ENCODE measurements at regions not wholly inside any gene's neighbourhood (a gene's known extent, or its start where the extent isn't known, plus 50 kb on each side); places are given as distances from the start of the nearest gene placed in this dataset.

- DNase-seq (ENCODE audit: low read depth, low spot score): peak; percentile 88
- no peak overlapping the region for H3K4me3 ChIP-seq (ENCODE audit: low read depth, low read length)
- in situ Hi-C loops (cut with HindIII; ENCODE audit: low sequenced_read_pairs): no loop called here
- TF ChIP-seq, protein P1, sequence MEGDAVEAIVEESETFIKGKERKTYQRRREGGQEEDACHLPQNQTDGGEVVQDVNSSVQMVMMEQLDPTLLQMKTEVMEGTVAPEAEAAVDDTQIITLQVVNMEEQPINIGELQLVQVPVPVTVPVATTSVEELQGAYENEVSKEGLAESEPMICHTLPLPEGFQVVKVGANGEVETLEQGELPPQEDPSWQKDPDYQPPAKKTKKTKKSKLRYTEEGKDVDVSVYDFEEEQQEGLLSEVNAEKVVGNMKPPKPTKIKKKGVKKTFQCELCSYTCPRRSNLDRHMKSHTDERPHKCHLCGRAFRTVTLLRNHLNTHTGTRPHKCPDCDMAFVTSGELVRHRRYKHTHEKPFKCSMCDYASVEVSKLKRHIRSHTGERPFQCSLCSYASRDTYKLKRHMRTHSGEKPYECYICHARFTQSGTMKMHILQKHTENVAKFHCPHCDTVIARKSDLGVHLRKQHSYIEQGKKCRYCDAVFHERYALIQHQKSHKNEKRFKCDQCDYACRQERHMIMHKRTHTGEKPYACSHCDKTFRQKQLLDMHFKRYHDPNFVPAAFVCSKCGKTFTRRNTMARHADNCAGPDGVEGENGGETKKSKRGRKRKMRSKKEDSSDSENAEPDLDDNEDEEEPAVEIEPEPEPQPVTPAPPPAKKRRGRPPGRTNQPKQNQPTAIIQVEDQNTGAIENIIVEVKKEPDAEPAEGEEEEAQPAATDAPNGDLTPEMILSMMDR (IDR thresholded peaks at IDR 0.05; ENCODE audit: low read depth, low read length): no peak
Measured at GRCh38 chr6:146892613-146893401, 294.0 kb downstream of the ADGB start.

DNA sequence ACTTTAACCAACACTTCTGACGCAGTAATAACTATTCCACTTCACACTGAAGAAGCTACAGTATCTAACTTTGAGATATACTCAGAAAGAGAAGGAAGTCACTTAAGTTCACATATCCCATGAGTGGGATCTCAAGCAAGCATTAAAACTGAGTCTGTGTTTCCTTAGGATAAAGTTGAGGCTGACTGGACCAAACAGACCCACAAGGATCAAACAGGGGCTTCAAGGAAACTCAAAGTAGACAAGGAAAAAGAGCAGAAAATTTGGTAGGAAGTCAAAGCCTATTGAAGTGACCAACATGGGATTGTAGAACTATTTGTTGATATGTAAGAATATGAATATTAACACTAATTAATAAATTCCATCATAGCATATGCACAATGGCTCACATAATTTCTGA is 294.9 kb downstream of the ADGB start:
- H3K4me3 ChIP-seq (ENCODE audit: low read depth, low read length): no peak overlapping the region
- TF ChIP-seq, protein P1 (IDR thresholded peaks at IDR 0.05; ENCODE audit: low read depth, low read length): no peak
- in situ Hi-C loops (cut with HindIII; ENCODE audit: low sequenced_read_pairs): no loop called here
- DNase-seq (ENCODE audit: low read depth, low spot score): no peak

DNA sequence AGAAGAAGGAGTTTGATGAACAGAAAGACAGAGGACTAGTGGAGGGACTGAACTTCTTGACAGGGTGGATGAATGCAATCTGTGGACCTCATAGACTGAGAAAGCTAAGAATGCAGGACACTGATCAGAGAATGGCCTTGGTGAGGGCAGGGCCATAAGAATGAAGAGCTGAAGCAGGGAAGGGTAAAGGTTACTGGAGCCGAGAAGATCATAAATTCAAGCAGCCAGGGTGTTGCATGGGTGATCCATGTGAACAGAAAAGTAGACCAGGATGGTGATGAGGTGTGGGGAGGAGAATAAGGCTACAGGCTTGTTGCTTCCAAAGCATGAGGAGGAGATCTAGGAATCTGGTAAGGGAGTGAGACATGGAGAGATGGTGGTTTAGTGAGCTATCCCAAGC is 295.9 kb downstream of the ADGB start:
- DNase-seq (ENCODE audit: low read depth, low spot score): no peak
- in situ Hi-C loops (cut with HindIII; ENCODE audit: low sequenced_read_pairs): no loop called here
- no peak overlapping the region for H3K4me3 ChIP-seq (ENCODE audit: low read depth, low read length)
- TF ChIP-seq, protein P1 (IDR thresholded peaks at IDR 0.05; ENCODE audit: low read depth, low read length): no peak

- DNase-seq (ENCODE audit: low read depth, low spot score): no peak
- in situ Hi-C loops (cut with HindIII; ENCODE audit: low sequenced_read_pairs): no loop called here
- TF ChIP-seq, protein P1 (IDR thresholded peaks at IDR 0.05; ENCODE audit: low read depth, low read length): no peak
- H3K4me3 ChIP-seq (ENCODE audit: low read depth, low read length): no peak overlapping the region
Measured at GRCh38 chr6:146895101-146895771, 296.5 kb downstream of the ADGB start.

- no peak for DNase-seq (ENCODE audit: low read depth, low spot score)
- TF ChIP-seq, protein P1 (IDR thresholded peaks at IDR 0.05; ENCODE audit: low read depth, low read length): no peak
- H3K4me3 ChIP-seq (ENCODE audit: low read depth, low read length): no peak overlapping the region
- in situ Hi-C loops (cut with HindIII; ENCODE audit: low sequenced_read_pairs): no loop called here
Measured at GRCh38 chr6:146895772-146896061, 296.9 kb downstream of the ADGB start.

DNA sequence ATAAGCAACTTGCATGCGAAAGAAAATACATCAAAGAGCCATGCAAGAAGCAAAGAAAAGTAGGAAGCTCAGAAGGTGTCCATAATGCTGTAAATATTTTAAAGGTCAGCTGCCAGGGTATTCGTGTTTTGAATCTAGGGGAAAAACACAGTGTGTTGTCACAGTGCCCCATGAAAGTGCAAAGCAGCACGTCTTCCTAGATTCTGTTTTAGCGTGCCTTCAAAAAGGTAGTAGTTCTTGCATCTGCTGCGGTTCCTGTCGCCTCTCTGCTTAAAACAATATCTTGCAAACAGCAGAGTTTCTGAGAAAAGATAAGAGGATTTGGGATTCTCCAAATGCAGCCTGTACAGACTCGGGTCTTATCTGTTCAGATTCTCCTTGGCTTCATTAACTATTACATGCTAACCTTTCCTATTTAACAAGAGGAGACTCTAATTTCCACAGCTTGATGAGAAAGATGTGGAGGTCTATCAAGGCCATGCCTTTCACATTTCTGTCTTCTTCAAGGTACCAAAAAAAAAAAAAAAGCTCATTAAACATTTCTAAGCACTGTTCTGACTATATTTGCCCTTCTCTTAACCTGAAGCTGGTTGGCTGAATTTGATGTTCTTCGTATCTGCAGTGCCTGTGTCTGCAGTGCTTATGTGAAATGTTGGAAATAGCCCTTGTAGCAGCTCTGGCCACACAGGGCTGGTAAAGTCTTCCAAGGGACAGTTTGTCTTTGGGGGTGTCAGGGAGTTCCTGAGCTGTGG is 297.5 kb downstream of the ADGB start:
- H3K4me3 ChIP-seq (ENCODE audit: low read depth, low read length): no peak overlapping the region
- TF ChIP-seq, protein P1 (IDR thresholded peaks at IDR 0.05; ENCODE audit: low read depth, low read length): no peak
- in situ Hi-C loops (cut with HindIII; ENCODE audit: low sequenced_read_pairs): no loop called here
- no peak for DNase-seq (ENCODE audit: low read depth, low spot score)
